ENCODE measurements at regions not wholly inside any gene's neighbourhood (a gene's known extent, or its start where the extent isn't known, plus 50 kb on each side); places are given as distances from the start of the nearest gene placed in this dataset.
"Not testable (repeated sequence)": the region's sequence is repeated elsewhere in the genome, so short reads cannot be mapped to it uniquely, and the experiment has no call there.

- H3K27ac ChIP-seq (ENCODE audit: low read depth, low read length): no peak overlapping the region
- H3K36me3 ChIP-seq (ENCODE audit: control insufficient read depth, insufficient read depth, low read length): no peaks in the 10 kb centered on the region
- H3K4me3 ChIP-seq (ENCODE audit: low read depth, low read length): no peak overlapping the region
- H3K9me3 ChIP-seq (ENCODE audit: control insufficient read depth, insufficient read depth, low read length): no peaks in the 10 kb centered on the region
- H3K4me1 ChIP-seq (ENCODE audit: control insufficient read depth, insufficient read depth, low read length): peaks cover 6% of the 10 kb centered on the region; the same call in 1 of the 2 replicates
- no peak overlapping the region for H3K9ac ChIP-seq (ENCODE audit: low read depth, low read length)
- H3K27me3 ChIP-seq (ENCODE audit: control insufficient read depth, insufficient read depth, low read length): no peaks in the 10 kb centered on the region
Measured at GRCh38 chr5:18560602-18561001, 926.3 kb downstream of the TAF11L14 start.

- Histone ChIP-seq H3K27ac (ENCODE audit: low read depth, low read length) (no peak overlapping the region), H3K9me3 (ENCODE audit: control insufficient read depth, insufficient read depth, low read length) (no peaks in the 10 kb centered on the region), H3K4me3 (ENCODE audit: low read depth, low read length) (no peak overlapping the region), H3K4me1 (ENCODE audit: control insufficient read depth, insufficient read depth, low read length) (peaks cover 6% of the 10 kb centered on the region; the same call in 1 of the 2 replicates), H3K27me3 (ENCODE audit: control insufficient read depth, insufficient read depth, low read length) (no peaks in the 10 kb centered on the region), H3K9ac (ENCODE audit: low read depth, low read length) (no peak overlapping the region), H3K36me3 (ENCODE audit: control insufficient read depth, insufficient read depth, low read length) (no peaks in the 10 kb centered on the region)
Measured at GRCh38 chr5:18563853-18564252, 929.6 kb downstream of the TAF11L14 start.

GRCh38 chr5:18566671-18567070 lies 932.4 kb downstream of the TAF11L14 start:
- H3K4me3 ChIP-seq (ENCODE audit: low read depth, low read length): no peak overlapping the region
- H3K4me1 ChIP-seq (ENCODE audit: control insufficient read depth, insufficient read depth, low read length): peaks cover 6% of the 10 kb centered on the region; the same call in 1 of the 2 replicates
- H3K36me3 ChIP-seq (ENCODE audit: control insufficient read depth, insufficient read depth, low read length): no peaks in the 10 kb centered on the region
- no peaks in the 10 kb centered on the region for H3K27me3 ChIP-seq (ENCODE audit: control insufficient read depth, insufficient read depth, low read length)
- H3K27ac ChIP-seq (ENCODE audit: low read depth, low read length): no peak overlapping the region
- no peaks in the 10 kb centered on the region for H3K9me3 ChIP-seq (ENCODE audit: control insufficient read depth, insufficient read depth, low read length)
- H3K9ac ChIP-seq (ENCODE audit: low read depth, low read length): no peak overlapping the region

DNA sequence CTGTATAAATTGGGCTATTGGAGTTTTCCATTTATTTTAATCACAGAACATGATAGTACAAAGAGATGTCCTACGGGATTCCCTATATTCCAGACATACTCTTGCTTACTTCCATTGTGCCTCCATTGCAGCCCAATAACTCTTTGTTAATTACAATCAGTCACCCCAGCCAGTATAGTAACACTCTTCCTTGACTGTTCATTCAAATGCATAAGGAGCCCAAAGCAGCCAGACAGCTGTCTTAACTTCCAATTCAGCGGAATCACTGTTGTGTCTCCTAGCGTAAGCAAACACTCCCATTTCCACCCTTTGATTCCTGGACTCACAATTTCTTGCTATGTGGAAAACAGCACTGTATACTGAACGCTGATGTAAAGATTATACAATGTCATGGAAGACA lies 942.3 kb downstream of the TAF11L14 start:
- H3K27me3 ChIP-seq (ENCODE audit: control insufficient read depth, insufficient read depth, low read length): no peaks in the 10 kb centered on the region
- no peaks in the 10 kb centered on the region for H3K36me3 ChIP-seq (ENCODE audit: control insufficient read depth, insufficient read depth, low read length)
- H3K4me1 ChIP-seq (ENCODE audit: control insufficient read depth, insufficient read depth, low read length): peaks cover 13% of the 10 kb centered on the region
- H3K4me3 ChIP-seq (ENCODE audit: low read depth, low read length): no peak overlapping the region
- H3K9ac ChIP-seq (ENCODE audit: low read depth, low read length): no peak overlapping the region
- H3K9me3 ChIP-seq (ENCODE audit: control insufficient read depth, insufficient read depth, low read length): no peaks in the 10 kb centered on the region
- no peak overlapping the region for H3K27ac ChIP-seq (ENCODE audit: low read depth, low read length)

DNA sequence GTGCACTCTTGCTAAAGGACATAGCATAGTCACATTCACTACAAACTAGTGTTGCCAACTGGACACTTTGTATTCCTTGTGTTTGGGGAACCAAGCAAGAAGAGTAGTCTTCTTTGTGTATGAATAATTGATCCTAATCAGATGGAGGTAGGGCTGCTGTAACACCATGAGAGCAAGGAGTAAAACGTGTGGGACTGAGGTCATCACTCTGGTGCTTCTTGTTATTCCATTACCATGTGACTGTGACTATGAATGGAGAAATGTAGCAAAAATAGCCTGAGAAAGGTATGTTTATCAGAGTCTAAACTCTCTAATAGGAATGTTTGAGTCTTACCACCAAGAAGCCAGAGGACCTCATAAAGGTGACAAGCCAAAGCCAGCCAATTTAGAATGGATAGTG lies 966.9 kb downstream of the TAF11L14 start:
- H3K4me1 ChIP-seq (ENCODE audit: control insufficient read depth, insufficient read depth, low read length): peaks cover 7% of the 10 kb centered on the region; the same call in 1 of the 2 replicates

DNA sequence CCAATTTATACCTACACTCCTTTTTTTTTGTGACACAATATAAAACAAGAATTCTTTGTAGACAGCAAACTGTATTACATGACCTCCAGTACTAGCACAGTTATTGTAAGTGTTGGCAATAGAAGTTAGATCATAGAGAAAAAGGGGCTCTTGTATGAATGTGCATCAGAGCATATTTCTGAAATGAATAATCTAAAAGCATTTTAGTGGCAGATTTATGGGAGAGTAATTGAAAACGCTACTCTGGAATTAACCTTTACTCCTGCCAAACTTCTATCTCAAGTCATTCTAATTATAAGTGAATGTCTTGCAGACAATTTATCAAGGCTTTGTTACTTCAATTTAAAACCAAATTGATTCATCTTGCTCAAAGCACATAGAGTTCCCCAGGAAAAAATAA lies 968.1 kb downstream of the TAF11L14 start:
- Histone ChIP-seq H3K27ac (ENCODE audit: low read depth, low read length) (no peak overlapping the region), H3K36me3 (ENCODE audit: control insufficient read depth, insufficient read depth, low read length) (peaks cover 12% of the 10 kb centered on the region), H3K4me3 (ENCODE audit: low read depth, low read length) (no peak overlapping the region), H3K9ac (ENCODE audit: low read depth, low read length) (no peak overlapping the region), H3K9me3 (ENCODE audit: control insufficient read depth, insufficient read depth, low read length) (no peaks in the 10 kb centered on the region), H3K27me3 (ENCODE audit: control insufficient read depth, insufficient read depth, low read length) (no peaks in the 10 kb centered on the region), H3K4me1 (ENCODE audit: control insufficient read depth, insufficient read depth, low read length) (peaks cover 7% of the 10 kb centered on the region; the same call in 1 of the 2 replicates)

More for the DNA sequence above, 966.9 kb downstream of the TAF11L14 start:
- H3K9me3 ChIP-seq (ENCODE audit: control insufficient read depth, insufficient read depth, low read length): no peaks in the 10 kb centered on the region
- H3K36me3 ChIP-seq (ENCODE audit: control insufficient read depth, insufficient read depth, low read length): peaks cover 12% of the 10 kb centered on the region
- no peak overlapping the region for H3K27ac ChIP-seq (ENCODE audit: low read depth, low read length)
- no peak overlapping the region for H3K4me3 ChIP-seq (ENCODE audit: low read depth, low read length)
- H3K9ac ChIP-seq (ENCODE audit: low read depth, low read length): no peak overlapping the region
- no peaks in the 10 kb centered on the region for H3K27me3 ChIP-seq (ENCODE audit: control insufficient read depth, insufficient read depth, low read length)

GRCh38 chr5:18605186-18605585 lies 970.9 kb downstream of the TAF11L14 start:
- H3K4me1 ChIP-seq (ENCODE audit: control insufficient read depth, insufficient read depth, low read length): peaks cover 7% of the 10 kb centered on the region; the same call in 1 of the 2 replicates
- H3K9ac ChIP-seq (ENCODE audit: low read depth, low read length): no peak overlapping the region
- no peaks in the 10 kb centered on the region for H3K27me3 ChIP-seq (ENCODE audit: control insufficient read depth, insufficient read depth, low read length)
- H3K9me3 ChIP-seq (ENCODE audit: control insufficient read depth, insufficient read depth, low read length): no peaks in the 10 kb centered on the region
- peaks cover 4% of the 10 kb centered on the region; the same call in 1 of the 2 replicates for H3K36me3 ChIP-seq (ENCODE audit: control insufficient read depth, insufficient read depth, low read length)
- no peak overlapping the region for H3K4me3 ChIP-seq (ENCODE audit: low read depth, low read length)
- H3K27ac ChIP-seq (ENCODE audit: low read depth, low read length): no peak overlapping the region

GRCh38 chr5:18607570-18607969 lies 973.3 kb downstream of the TAF11L14 start:
- H3K36me3 ChIP-seq (ENCODE audit: control insufficient read depth, insufficient read depth, low read length): peaks cover 4% of the 10 kb centered on the region; the same call in 1 of the 2 replicates
- no peaks in the 10 kb centered on the region for H3K9me3 ChIP-seq (ENCODE audit: control insufficient read depth, insufficient read depth, low read length)
- no peak overlapping the region for H3K27ac ChIP-seq (ENCODE audit: low read depth, low read length)
- H3K27me3 ChIP-seq (ENCODE audit: control insufficient read depth, insufficient read depth, low read length): no peaks in the 10 kb centered on the region
- no peak overlapping the region for H3K9ac ChIP-seq (ENCODE audit: low read depth, low read length)
- H3K4me3 ChIP-seq (ENCODE audit: low read depth, low read length): no peak overlapping the region
- H3K4me1 ChIP-seq (ENCODE audit: control insufficient read depth, insufficient read depth, low read length): no peaks in the 10 kb centered on the region

- H3K36me3 ChIP-seq (ENCODE audit: control insufficient read depth, insufficient read depth, low read length); H3K27me3 ChIP-seq (ENCODE audit: control insufficient read depth, insufficient read depth, low read length); H3K9ac ChIP-seq (ENCODE audit: low read depth, low read length); H3K4me3 ChIP-seq (ENCODE audit: low read depth, low read length); H3K27ac ChIP-seq (ENCODE audit: low read depth, low read length); H3K4me1 ChIP-seq (ENCODE audit: control insufficient read depth, insufficient read depth, low read length): not testable (repeated sequence)
- peaks cover 20% of the 10 kb centered on the region for H3K9me3 ChIP-seq (ENCODE audit: control insufficient read depth, insufficient read depth, low read length)
Measured at GRCh38 chr5:18617191-18617590, 982.9 kb downstream of the TAF11L14 start.

GRCh38 chr5:18630458-18631045 lies 996.3 kb downstream of the TAF11L14 start:
- no peak overlapping the region for H3K9ac ChIP-seq (ENCODE audit: low read depth, low read length)
- H3K27me3 ChIP-seq (ENCODE audit: control insufficient read depth, insufficient read depth, low read length): no peaks in the 10 kb centered on the region
- peaks cover 15% of the 10 kb centered on the region for H3K4me1 ChIP-seq (ENCODE audit: control insufficient read depth, insufficient read depth, low read length)
- no peaks in the 10 kb centered on the region for H3K9me3 ChIP-seq (ENCODE audit: control insufficient read depth, insufficient read depth, low read length)
- H3K36me3 ChIP-seq (ENCODE audit: control insufficient read depth, insufficient read depth, low read length): peaks cover 3% of the 10 kb centered on the region
- no peak overlapping the region for H3K4me3 ChIP-seq (ENCODE audit: low read depth, low read length)
- no peak overlapping the region for H3K27ac ChIP-seq (ENCODE audit: low read depth, low read length)

- Histone ChIP-seq H3K27ac (ENCODE audit: low read depth, low read length) (no peak overlapping the region), H3K27me3 (ENCODE audit: control insufficient read depth, insufficient read depth, low read length) (no peaks in the 10 kb centered on the region), H3K4me3 (ENCODE audit: low read depth, low read length) (no peak overlapping the region), H3K4me1 (ENCODE audit: control insufficient read depth, insufficient read depth, low read length) (no peaks in the 10 kb centered on the region), H3K36me3 (ENCODE audit: control insufficient read depth, insufficient read depth, low read length) (peaks cover 55% of the 10 kb centered on the region), H3K9me3 (ENCODE audit: control insufficient read depth, insufficient read depth, low read length) (peaks cover 76% of the 10 kb centered on the region), H3K9ac (ENCODE audit: low read depth, low read length) (no peak overlapping the region)
Measured at GRCh38 chr5:18652404-18653215, 1018.4 kb downstream of the TAF11L14 start.
